GM18861 (cell line): ENCODE measurements at regions not wholly inside any gene's neighbourhood (a gene's known extent, or its start where the extent isn't known, plus 50 kb on each side); places are given as distances from the start of the nearest gene placed in this dataset.

Experiments used
- ATAC-seq: cut with Tn5 transposase; IDR thresholded peaks from one replicate; pipeline ENCODE4 v1.9.1; 2021; ENCODE audit not compliant: unreplicated experiment

GRCh38 chr7:84821671-84822534 is 365.0 kb downstream of the SEMA3D start:
- ATAC-seq: no peak

DNA sequence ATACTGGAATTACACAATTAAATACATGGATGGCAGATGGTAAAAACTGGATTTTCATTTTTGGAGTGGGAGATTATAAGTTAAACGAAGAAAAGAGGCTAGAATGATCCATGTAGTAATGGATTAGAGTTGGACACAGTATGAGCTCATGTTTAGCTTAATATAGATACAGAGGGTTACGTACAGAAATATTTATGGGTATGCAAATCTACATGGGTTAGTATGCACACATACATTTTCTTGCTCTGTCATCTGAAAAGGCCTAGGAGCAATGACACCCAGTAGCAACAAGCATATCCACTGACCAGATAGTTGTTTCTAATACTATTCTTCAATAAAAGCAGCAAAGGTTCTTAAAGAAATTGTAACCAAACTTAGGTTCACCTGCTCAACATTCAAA is 366.4 kb downstream of the SEMA3D start:
- no peak for ATAC-seq

- no peak for ATAC-seq
These were observed 369.8 kb downstream of the SEMA3D start for GRCh38 chr7:84817016-84817415.

DNA sequence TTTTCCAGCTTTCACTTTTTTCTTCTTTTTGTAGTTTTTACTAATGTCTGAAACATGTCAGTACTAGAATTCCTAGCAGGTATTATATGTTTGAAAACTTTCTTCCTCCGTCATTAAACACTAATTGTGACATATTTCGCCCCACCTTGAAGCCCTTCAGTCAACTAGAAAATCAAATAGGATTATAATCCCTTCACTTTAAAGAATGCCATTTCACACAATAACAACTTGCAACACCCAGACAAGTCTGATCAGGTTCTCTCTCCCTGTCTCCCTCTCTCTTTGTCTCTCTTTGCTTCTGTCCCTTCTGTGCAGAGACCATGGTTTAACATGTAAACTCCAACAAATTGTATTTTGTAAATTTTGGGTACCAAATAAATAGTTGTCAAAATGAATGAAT is 373.5 kb downstream of the SEMA3D start:
- ATAC-seq: no peak

- ATAC-seq: no peak
These were observed 374.8 kb downstream of the SEMA3D start for GRCh38 chr7:84812021-84812420.

DNA sequence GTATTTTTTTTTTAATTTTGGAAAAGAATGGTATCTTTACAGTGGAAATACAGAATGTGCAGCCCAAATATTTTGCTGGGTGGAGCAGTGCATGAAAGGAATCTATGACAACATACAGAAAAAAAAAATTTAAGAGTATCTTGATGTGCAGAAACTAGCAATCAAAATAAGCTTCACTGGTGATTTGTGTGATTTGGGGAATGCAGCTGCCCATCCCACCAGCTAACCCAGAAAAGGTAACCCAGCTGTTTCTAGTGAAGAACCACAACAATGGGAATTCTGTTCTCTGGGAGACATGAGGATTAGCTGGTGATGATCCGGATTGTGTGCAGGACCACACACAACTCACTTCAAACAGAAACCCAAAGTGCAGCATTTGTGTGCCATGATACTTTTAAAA is 375.5 kb downstream of the SEMA3D start:
- no peak for ATAC-seq

GRCh38 chr7:84809877-84810276 is 377.0 kb downstream of the SEMA3D start:
- no peak for ATAC-seq

DNA sequence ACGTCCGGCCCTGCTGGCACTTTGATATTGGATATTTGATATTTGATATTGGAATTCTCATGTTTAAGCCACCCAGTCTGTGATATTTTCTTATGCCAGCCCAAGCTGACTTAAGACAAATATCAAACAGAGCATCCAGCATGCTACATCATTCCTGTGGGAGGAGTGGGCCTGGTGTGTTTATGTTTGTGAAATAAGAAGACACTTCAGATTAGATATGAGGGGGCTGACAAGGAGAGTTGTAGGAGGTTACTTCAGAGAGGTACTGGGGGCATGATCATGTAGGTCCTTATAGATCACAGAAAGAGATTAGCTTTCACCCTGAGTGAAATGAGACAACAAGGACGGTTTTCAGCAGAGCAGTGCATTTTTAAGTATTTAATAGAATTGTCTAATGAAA is 382.9 kb downstream of the SEMA3D start:
- ATAC-seq: no peak

DNA sequence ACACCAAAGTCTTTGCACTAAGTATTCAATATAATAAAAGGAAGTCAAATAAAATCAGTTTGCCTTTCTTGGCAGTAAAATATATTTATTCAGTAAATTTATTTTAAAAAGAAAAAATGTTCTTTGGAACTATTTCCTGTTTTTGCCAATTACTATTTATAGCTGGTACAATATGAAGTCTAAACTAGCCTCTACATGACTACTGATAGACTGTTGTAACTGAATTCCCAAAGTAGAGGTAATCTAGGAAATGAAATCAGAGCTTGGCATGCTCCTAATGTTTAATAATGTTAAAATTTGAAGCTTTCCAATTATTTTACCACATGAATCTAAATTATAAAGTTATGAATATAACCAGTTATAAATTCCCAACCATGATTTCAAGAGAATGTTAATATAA is 385.5 kb downstream of the SEMA3D start:
- no peak for ATAC-seq

DNA sequence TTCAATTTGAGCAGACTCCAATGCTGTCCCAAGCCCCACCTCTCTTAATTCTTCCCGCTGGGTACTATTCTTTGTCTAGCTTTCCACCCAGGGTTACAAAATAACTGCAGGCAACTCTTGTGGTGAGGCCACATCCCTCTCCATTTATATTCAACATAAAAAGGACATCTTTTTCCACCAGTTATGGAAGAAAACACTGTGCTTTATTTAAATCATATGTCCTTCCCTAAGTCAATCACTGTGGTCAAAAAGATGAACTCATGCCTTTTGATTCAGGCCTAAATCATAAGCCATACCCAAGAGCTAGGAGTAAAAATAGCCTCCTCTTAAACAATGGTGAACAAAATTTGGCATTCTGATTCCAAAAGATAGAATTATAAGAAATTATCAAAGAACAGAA is 386.0 kb downstream of the SEMA3D start:
- no peak for ATAC-seq

- no peak for ATAC-seq
These were observed 387.8 kb downstream of the SEMA3D start for GRCh38 chr7:84799106-84799505.

DNA sequence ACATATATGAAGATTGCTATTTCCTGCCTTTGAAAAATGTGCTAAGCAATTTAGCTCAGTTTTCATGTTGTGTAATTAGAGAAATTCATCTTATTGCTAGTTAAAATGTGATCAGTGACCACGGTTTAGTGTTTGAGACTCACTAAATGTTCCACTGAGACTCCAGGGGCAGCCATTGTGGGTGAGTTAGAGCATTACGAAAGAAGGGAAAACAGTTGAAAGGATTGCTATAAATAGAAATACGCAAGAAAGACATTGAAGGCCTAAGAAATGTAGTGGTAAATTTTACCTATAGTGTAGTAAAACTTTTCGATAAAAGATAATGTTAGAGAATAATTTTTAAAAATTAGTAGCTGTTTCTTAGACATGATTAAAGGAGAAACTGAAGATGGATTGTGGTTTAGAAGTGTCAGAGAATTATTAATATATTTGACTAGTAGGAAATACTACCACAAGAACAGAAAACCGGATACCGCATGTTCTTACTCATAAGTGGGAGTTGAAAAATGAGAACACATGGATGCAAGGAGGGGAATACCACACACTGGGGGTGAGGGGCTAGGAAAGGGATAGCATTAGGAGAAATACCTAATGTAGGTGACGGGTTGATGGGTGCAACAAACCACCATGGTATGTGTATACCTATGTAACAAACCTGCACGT is 394.5 kb downstream of the SEMA3D start:
- peak; percentile 70 for ATAC-seq

DNA sequence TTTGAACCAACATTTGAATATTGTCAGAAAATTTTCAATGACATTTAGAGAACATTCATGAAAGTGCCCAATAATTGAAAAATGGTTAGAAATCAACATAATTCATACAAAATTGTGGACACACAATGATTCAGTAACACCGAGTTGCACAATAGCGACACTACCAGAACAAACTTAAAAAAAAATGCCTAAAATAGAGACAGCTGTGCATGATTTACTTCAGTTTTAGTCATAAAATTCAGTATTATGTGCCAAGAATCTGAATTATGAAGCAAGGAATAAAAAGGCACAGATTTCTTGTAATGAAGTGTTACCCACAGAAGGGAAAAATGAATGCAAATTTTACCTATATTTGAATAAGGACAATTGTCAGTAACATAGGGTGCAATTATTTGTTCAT is 396.0 kb downstream of the SEMA3D start:
- ATAC-seq: no peak

GRCh38 chr7:84786073-84786472 is 400.8 kb downstream of the SEMA3D start:
- ATAC-seq: no peak

GRCh38 chr7:84784450-84784849 is 402.4 kb downstream of the SEMA3D start:
- ATAC-seq: no peak

DNA sequence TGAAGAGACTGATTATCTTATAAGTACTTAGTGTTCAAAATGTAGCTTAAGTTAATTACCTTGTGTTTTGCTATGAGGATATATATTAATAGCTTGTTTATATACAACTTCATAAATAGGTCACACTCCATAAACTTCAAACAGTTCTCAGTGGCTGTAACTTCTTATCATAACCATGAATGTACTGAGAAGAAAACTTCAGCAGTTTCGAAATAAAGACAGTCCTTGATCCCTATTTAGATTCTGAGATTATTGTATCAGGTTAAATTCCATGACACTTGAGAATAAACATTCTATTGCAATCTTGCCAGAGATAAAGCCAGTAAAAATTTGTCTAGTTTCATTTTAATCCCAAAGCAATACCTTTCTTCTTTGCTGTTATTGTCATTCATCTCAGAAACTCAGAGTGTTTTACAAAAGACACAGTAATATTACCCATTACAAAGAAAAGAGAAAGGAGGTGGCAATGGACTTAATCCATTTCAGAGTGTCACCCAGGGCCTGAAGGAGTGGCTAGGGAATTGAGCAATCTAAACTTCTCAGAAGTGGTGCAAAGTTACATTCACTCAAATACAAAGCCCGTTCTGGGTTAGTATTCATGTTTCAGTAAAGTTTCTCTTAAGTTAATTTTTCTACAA is 403.6 kb downstream of the SEMA3D start:
- ATAC-seq: no peak

DNA sequence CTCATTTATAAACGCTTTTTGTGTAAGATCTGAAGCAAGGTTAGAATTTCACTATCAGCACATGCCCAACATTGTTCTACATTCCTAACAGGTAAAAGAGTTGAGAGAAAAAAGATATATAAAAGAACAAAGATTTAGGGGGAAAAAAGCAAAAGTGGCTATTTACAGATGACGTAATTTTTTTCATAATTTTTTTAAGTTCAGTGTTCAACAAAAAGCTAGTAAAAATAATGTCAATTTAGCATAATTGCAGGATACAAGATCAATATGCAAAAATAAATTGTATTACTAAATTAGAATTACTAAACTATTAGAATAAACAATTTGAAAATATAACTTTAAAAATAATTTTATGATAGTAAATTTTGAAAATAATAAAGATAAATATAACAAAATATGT is 405.0 kb downstream of the SEMA3D start:
- ATAC-seq: no peak

DNA sequence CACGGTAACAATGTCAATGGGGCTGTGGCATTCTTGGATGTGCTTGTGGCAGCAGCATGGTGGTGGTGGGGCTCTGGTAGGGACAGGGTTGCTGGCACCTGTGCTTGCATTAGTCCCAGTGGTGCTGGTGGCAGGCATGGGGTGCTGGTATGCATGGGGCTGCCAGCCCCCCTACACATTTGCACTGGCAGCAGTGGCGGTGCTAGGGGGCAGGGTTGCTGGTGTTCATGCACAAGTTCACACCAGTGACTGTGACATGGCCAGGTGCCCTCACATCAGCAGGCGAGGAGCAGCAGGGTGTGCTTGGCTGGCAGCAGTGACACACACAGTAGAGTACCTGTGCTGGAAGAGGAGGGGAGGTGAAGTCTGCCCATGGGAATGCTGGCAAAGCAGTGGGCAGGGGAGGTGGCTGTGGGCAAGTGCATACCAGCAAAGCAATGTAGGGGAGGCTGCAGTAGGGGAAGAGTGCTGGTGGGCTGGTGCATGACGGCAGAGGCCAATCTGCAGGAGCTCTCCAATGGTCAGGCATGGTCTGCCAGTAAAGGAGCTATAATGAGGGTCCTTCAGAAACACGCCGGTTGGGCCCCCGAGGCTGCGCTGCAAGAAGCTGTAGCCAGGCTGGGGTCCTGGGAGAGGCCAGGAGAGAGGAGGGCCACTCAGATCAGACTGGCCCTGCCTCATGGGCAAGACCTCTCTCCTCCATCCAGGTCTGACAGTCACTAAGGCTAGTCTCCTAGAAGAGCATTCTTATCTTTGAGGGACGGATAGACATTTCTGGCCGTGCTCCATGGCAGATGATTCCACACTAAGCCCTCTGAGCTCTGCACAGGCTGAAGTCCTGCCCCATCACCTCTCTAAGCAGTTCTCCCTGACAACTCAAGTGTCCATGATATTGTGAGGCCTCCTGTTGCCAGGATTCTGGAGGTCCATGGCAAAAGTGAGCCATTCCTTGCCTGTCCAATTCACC is 406.4 kb downstream of the SEMA3D start:
- no peak for ATAC-seq

DNA sequence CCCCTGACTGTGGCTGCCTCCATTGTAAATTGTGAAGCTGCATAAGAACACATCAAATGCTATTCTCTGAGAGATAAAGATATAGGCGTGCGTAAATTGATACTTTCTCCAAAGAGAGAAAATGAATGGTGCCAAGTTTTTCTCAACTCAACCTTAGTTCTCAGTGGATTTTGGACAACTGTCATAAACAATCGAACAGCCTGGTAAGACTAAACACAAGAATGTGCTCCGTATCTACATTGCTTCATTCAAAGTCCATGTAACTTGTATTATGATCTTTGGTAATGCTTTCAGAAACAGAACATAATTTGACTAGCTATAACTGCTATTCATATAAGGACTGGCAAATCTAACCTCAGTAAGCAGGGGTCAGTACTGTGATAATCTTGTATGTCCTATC is 429.1 kb downstream of the SEMA3D start:
- ATAC-seq: no peak

DNA sequence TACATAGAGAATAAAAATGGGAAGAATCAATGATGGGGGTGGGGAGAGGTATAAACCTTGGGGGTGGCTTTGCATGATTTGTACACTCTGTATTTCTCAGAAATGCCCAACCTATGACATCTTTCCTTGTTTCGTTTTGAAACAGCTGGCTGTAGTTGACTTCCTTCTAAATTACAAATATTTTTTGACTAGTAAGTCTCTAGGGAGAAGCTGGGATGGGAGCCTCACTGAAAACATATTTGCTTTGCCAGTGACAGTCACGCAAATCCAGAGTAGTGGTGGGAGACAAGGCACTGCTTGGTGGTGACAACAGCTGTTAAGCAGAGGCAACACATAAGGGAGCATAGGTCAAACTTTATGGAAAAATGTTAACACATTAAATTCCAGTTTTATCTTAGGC is 440.5 kb downstream of the SEMA3D start:
- ATAC-seq: no peak

DNA sequence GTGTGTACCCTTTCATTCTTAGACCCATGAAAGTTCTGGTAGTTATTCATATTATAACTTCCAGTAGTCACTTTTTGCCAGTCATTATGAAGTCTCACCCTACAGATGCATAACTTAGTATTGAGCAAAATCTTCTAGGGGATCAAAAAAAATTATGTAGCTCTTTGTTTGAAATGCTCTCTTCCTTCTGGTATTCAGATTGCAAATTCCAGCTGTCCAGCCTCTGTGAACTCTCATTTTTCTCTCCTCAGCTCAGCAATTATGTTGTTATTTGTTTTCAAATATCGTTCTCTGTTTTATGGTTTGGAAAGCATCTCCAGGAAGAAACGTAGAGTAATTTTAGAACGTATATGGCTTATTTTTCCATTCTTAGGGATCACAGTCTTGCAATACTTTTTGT is 442.5 kb downstream of the SEMA3D start:
- no peak for ATAC-seq
